ENCODE measurements at regions not wholly inside any gene's neighbourhood (a gene's known extent, or its start where the extent isn't known, plus 50 kb on each side); places are given as distances from the start of the nearest gene placed in this dataset.

DNA sequence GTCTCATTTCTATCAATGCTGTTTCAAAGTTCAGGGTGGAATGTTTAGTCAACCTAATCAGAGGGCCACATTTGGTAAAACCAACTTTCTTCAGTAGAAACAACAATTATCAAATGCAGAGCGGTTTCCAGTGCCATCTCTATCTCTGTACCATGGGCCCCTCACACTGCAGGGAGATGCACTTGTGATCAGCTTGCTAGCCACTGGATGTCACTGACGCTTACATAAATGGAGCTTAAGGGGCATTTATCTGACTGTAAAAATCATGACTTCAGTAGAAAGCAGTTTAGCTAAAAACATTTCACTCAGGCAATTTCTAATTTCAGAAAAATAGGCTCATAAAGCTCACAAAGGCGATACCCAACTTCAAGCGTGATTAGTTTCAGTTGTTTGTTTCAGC, 678.0 kb downstream of the ZEB2 start:
- TF ChIP-seq, protein P1, sequence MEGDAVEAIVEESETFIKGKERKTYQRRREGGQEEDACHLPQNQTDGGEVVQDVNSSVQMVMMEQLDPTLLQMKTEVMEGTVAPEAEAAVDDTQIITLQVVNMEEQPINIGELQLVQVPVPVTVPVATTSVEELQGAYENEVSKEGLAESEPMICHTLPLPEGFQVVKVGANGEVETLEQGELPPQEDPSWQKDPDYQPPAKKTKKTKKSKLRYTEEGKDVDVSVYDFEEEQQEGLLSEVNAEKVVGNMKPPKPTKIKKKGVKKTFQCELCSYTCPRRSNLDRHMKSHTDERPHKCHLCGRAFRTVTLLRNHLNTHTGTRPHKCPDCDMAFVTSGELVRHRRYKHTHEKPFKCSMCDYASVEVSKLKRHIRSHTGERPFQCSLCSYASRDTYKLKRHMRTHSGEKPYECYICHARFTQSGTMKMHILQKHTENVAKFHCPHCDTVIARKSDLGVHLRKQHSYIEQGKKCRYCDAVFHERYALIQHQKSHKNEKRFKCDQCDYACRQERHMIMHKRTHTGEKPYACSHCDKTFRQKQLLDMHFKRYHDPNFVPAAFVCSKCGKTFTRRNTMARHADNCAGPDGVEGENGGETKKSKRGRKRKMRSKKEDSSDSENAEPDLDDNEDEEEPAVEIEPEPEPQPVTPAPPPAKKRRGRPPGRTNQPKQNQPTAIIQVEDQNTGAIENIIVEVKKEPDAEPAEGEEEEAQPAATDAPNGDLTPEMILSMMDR (conservative IDR thresholded peaks at IDR 0.05), result no peak
- TF ChIP-seq ZFX (IDR thresholded peaks at IDR 0.05), result no peak

Measured in C4-2B (cell line).